Activated CD4-positive, alpha-beta T cell treated with anti-CD3 and anti-CD28 coated beads, Interleukin-2, amount 10 ng/mL, durations not matched to agents 24 days and 14 days (primary cell): ENCODE measurements at regions not wholly inside any gene's neighbourhood (a gene's known extent, or its start where the extent isn't known, plus 50 kb on each side); places are given as distances from the start of the nearest gene placed in this dataset.
"Not testable (repeated sequence)": the region's sequence is repeated elsewhere in the genome, so short reads cannot be mapped to it uniquely, and the experiment has no call there.

ENCODE experiments used
- DNase-seq: peaks from one replicate; pipeline ENCODE4 v3.0.0; 2022
- H3K27ac Mint-ChIP-seq: one replicate; pipeline ENCODE4 v1.8.0; 2022; ENCODE audit warnings: mild to moderate bottlenecking, mixed read lengths
- H3K27me3 Mint-ChIP-seq: one replicate; pipeline ENCODE4 v1.8.0; 2022; ENCODE audit warnings: mixed read lengths
- H3K36me3 Mint-ChIP-seq: one replicate; pipeline ENCODE4 v1.8.0; 2022; ENCODE audit warnings: low read depth, mild to moderate bottlenecking, mixed read lengths
- H3K4me1 Mint-ChIP-seq: one replicate; pipeline ENCODE4 v1.8.0; 2021; ENCODE audit warnings: mixed read lengths
- H3K4me3 Mint-ChIP-seq: one replicate; pipeline ENCODE4 v1.8.0; 2022; ENCODE audit warnings: mild to moderate bottlenecking, moderate library complexity, mixed read lengths
- H3K9me3 Mint-ChIP-seq: one replicate; pipeline ENCODE4 v1.8.0; 2021; ENCODE audit warnings: mixed read lengths
- intact Hi-C: fragments of 100-400 bp; cut with micrococcal nuclease; formaldehyde crosslinking; loops from one replicate; pipeline ENCODE4 v1.15.1; 2023

DNA sequence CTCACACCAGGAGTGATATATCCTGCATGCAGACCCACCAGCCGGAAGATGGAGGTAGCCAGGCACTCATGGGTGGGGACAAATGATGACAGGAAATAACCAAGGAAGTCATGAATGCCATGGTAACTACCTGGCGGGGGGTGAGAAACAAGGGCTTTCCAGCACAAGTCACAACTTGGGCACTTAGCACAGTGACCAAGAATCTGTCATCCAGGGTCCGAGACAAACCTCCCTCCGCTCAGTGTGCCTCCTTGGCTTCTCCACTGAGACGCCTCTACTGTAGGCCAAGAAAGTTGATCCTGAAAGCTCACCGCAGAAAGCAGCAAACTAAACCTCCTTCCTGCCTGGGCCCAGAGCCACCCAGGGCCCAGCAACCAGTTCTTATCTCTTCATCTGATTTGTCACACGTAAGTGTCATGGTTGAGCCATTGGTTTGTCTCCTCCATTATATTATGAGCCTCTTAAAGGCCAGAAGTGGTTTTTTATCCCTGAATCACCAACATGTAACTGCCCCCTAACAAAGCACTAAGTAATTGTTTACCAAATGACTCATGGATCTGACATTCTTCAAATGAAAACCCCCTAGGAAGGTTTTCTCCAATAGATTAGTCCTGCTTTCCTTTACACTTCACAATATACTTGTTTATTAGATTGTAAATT is 84.3 kb upstream of the TAB2 start:
- H3K36me3 Mint-ChIP-seq = peaks cover 39% of the 10 kb centered on the region
- peak overlapping the region; percentile 74 for H3K4me3 Mint-ChIP-seq
- peaks cover 18% of the 10 kb centered on the region for H3K9me3 Mint-ChIP-seq
- DNase-seq = peak; percentile 88
- peak overlapping the region; percentile 98 for H3K27ac Mint-ChIP-seq
- no peaks in the 10 kb centered on the region for H3K27me3 Mint-ChIP-seq
- intact Hi-C loops = loop anchor here (1.0 to 5.0 kb wide), 3 partner anchors 85 to 199 kb away; no protein-coding TSS in a partner anchor
- peaks cover 58% of the 10 kb centered on the region for H3K4me1 Mint-ChIP-seq

DNA sequence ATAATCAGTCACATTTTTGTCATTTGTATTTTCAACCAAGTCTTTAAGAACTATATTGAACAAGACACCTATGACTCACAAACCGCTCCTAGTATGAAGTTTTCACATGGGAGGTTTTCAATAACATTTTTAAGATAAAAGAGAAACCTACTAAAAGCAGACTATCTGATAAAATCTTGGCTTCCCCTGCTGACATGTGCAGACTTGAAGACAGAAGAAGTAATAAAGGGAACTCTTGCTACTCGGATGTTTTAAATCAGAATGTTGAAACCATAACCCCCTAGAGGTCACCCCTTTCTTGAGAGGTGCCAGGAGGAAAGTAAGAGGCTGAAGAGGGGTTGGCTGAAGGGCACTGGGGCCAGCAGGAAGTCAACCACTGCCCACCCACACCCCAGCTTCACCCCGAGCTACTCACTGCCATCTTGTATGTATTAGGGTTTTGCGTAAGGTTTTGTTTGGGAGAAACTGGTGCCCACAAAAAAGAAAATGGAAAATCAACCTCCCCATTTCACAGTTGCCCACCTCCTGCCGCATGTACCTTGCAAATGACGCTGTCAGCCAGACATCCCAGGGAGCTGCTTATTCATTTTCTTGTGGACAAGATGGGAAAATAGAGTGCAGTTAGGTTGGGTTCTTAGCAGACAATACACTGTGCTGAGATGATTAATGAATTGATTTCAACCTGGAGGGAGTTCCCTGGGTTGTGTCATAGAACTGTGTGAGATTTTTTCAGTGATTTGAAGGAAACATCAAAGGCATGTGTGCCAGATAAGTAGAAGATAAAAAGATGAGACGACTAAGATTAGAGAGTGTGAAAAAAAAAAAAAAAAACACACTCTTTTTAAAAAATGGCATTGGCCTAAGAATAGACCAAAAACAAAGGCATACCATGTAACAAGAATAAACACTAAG is 83.2 kb upstream of the TAB2 start:
- peak overlapping the region; percentile 74 for H3K4me3 Mint-ChIP-seq
- H3K27ac Mint-ChIP-seq = peak overlapping the region; percentile 98
- H3K36me3 Mint-ChIP-seq = peaks cover 41% of the 10 kb centered on the region
- peaks cover 53% of the 10 kb centered on the region for H3K4me1 Mint-ChIP-seq
- intact Hi-C loops = loop anchor here (1.0 to 5.0 kb wide), 13 partner anchors 14 to 274 kb away; no protein-coding TSS in a partner anchor
- peak; percentile 80 for DNase-seq
- peaks cover 21% of the 10 kb centered on the region for H3K9me3 Mint-ChIP-seq
- no peaks in the 10 kb centered on the region for H3K27me3 Mint-ChIP-seq

DNA sequence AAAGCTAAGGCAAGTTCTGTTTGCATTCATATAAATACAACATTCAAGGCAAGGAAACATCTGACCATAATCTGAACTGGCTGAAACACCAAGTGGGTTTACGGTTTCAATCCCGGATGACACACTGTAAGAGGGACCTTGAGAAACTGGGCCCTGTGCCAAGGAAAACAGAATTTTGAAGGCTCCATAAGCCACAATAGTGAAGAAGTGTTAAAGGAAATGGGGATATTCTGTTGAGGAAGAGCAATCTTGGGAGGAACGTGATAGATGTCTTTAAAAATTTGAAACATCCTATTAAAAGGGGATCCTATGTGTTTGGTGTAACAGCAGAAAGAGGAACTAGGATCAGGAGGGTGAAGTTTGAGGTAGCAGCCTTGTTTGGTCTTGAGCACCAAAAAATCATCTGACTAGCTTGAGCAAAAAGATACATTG is 82.4 kb upstream of the TAB2 start:
- Mint-ChIP-seq H3K4me1 (peaks cover 53% of the 10 kb centered on the region), H3K36me3 (peaks cover 45% of the 10 kb centered on the region), H3K27me3 (no peaks in the 10 kb centered on the region), H3K27ac (peak overlapping the region; percentile 98), H3K4me3 (peak overlapping the region; percentile 74), H3K9me3 (peaks cover 22% of the 10 kb centered on the region)
- no peak for DNase-seq
- intact Hi-C loops = loop anchor here (2.0 kb wide), 2 partner anchors 14 to 102 kb away; no protein-coding TSS in a partner anchor

DNA sequence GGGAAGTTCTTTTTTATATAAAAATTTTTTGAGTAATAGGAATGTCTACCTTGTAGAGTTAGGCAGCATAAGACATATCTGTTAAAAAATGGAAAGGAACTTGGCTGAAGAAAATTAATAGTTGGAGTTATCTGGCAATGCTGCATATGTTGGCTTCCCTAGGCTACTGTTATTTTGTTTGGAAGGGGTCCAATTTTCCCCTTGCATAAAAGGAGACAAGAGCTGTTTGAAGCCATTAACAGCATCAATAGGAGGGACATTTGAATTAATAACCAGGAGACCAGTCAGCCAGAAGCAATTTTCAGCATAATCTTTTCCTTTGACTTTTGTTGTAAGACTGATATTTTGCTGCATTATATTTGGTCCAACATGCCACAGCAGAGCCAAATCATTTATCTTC is 80.9 kb upstream of the TAB2 start:
- Mint-ChIP-seq H3K9me3 (peaks cover 21% of the 10 kb centered on the region), H3K4me1 (peaks cover 41% of the 10 kb centered on the region), H3K27me3 (no peaks in the 10 kb centered on the region), H3K36me3 (peaks cover 39% of the 10 kb centered on the region), H3K27ac (no peak overlapping the region), H3K4me3 (no peak overlapping the region)
- intact Hi-C loops = no loop called here
- DNase-seq = no peak

DNA sequence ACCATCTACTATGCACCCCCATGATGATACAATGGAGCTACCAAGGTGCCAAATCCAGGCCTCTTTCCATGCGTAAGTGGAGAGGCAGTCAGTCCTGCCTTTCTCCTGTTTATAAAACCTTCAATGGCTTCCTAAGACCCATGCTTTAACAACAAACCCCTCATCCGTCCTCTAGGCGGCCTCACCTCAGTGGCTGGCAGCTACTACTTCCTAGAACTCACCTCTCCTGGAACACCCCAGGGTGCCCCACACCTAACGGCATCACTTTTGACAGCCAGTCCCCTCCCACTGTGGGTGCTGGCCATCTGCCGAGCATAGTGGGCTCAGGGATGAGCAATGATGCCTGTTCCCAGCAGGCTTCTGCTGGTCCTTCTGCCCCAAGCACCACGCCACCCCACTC is 80.0 kb upstream of the TAB2 start:
- H3K27ac Mint-ChIP-seq = no peak overlapping the region
- peaks cover 33% of the 10 kb centered on the region for H3K4me1 Mint-ChIP-seq
- intact Hi-C loops = no loop called here
- H3K36me3 Mint-ChIP-seq = peaks cover 39% of the 10 kb centered on the region
- H3K27me3 Mint-ChIP-seq = no peaks in the 10 kb centered on the region
- peaks cover 25% of the 10 kb centered on the region for H3K9me3 Mint-ChIP-seq
- no peak overlapping the region for H3K4me3 Mint-ChIP-seq
- no peak for DNase-seq

DNA sequence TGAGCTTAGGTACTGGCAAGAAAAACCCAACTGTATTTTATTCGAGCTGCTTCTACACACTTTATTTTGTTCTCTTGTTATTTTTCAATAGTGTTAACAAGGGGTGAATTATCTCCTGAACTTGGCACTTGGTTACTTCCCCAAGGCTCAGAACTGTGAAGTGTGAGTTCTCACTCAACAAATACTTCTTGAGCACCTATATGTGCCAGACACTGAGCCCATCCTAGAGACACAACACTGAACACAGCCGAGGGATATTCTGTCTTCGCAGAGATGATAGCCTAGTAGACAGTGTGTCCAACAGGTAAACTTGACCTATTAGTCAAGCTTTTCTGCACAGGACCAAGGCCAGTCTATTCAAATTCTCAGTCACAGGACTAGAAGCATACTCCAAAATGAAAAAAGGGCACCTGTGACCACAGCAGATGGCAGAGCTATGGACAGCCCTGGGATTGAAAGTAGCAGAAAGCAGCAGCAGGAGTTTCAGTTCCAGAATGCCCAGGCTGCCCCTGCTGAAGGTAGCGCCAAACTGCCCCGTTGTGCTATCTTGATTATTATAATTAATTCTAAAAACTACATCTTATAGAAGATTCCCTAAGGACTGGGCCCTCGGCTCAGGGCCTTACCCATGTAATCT is 77.8 kb upstream of the TAB2 start:
- Mint-ChIP-seq H3K4me1 (peaks cover 13% of the 10 kb centered on the region), H3K27me3 (no peaks in the 10 kb centered on the region), H3K27ac (no peak overlapping the region), H3K4me3 (no peak overlapping the region), H3K9me3 (peaks cover 25% of the 10 kb centered on the region), H3K36me3 (peaks cover 39% of the 10 kb centered on the region)
- no peak for DNase-seq
- intact Hi-C loops = no loop called here

DNA sequence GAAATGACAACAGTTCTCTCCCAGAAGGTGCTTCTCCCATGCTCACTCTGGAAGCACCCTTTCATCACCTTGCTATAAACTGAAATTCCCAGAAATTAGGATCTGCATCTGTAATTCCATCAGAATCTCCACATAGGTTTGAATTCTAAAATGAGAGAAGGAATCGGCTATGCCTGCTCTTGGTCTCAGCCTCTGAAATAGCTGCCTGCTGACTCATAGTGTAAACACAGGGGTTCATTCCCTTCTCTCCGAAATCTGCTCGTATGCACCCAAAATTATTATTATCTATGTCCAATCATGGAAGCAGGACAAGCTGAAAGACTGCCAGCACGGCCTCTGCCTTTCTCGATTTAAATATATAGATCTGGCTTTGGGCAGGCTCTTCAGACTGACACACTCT is 74.6 kb upstream of the TAB2 start:
- Mint-ChIP-seq H3K27ac (no peak overlapping the region), H3K4me1 (peaks cover 15% of the 10 kb centered on the region), H3K27me3 (no peaks in the 10 kb centered on the region), H3K36me3 (peaks cover 26% of the 10 kb centered on the region), H3K9me3 (peaks cover 18% of the 10 kb centered on the region), H3K4me3 (no peak overlapping the region)
- intact Hi-C loops = no loop called here
- DNase-seq = no peak

DNA sequence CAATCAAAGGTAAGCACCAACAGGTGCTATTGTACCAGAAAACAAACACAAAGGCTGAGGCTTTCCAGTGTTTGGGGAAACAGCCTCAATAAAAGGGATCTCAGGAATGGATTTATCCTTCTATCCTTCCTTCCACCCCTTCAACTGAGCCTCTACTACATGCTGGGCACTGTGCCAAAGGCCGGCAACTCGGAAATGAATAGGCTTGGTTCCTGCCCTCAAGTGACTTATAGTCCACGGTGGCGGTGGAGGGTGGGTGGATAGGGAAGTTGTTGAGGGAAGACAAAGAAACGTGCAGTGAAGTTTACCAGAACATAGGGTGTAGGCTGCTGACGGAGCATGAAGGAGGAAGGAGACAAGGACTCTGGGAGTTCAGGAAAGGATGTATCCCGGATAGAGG is 73.4 kb upstream of the TAB2 start:
- Mint-ChIP-seq H3K27ac (no peak overlapping the region), H3K4me3 (no peak overlapping the region), H3K36me3 (peaks cover 17% of the 10 kb centered on the region), H3K9me3 (peaks cover 7% of the 10 kb centered on the region), H3K4me1 (peaks cover 25% of the 10 kb centered on the region), H3K27me3 (no peaks in the 10 kb centered on the region)
- DNase-seq = no peak
- intact Hi-C loops = no loop called here

DNA sequence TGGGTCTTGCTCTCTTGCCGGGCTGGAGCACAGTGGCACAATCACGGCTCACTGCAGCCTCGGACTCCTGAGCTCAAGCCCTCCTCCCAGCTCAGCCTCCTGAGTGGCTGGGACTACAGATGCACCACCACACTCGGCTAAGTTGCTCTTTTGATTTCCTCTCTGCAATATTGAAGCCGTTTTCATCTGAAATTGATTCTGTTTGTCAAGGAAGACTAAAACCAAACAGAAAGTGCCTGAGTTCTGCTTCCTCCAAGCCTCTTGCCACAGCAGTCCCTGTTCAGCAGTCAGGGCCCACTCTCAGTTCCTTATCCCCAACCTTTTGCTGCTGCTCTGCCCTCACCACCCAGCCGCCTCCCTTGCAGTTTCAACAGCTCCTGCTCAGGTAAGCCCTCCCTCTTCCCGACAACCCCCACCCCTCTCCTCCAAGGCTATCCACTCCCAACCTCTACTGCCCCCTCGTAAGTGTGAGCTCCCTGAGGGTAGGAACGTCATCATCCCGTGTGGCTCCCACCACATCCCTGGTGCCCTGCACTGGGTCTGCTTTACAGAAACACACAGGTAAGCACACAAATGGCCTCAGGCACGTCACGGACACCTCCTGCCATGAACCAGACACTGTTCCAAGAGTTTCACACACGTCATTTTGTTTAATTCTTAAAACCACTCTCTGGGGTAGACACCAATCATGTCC is 70.7 kb upstream of the TAB2 start:
- Mint-ChIP-seq H3K27ac (peak overlapping the region; percentile 75), H3K4me1 (peaks cover 38% of the 10 kb centered on the region), H3K4me3 (peak overlapping the region; percentile 50), H3K9me3 (peaks cover 2% of the 10 kb centered on the region), H3K36me3 (peaks cover 6% of the 10 kb centered on the region), H3K27me3 (no peaks in the 10 kb centered on the region)
- intact Hi-C loops = loop anchor here (5.0 kb wide), 1 partner anchor 40 kb away; no protein-coding TSS in a partner anchor
- DNase-seq = no peak

DNA sequence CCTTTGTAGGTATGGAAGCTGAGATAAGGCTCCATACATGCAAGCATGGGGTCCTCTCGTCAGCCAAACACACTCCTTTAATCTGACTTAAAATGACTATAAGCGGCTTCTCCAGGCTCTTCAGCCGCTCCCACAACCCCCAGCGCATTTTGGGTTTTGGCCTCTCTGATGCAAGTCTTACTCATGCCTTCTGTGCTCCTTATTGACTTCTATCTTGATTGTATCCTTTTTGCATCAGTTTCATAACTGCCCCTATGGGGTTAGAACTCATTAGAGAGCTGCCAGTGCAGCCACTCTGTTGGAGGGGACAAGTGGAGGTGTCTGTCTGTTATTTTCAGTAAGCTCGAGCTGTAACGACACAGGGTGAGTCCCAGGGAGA is 70.1 kb upstream of the TAB2 start:
- intact Hi-C loops = loop anchor here (5.0 kb wide), 1 partner anchor 40 kb away; no protein-coding TSS in a partner anchor
- peaks cover 38% of the 10 kb centered on the region for H3K4me1 Mint-ChIP-seq
- H3K4me3 Mint-ChIP-seq = peak overlapping the region; percentile 22
- H3K9me3 Mint-ChIP-seq = no peaks in the 10 kb centered on the region
- no peak for DNase-seq
- H3K27me3 Mint-ChIP-seq = no peaks in the 10 kb centered on the region
- H3K27ac Mint-ChIP-seq = peak overlapping the region; percentile 46
- H3K36me3 Mint-ChIP-seq = peaks cover 4% of the 10 kb centered on the region

DNA sequence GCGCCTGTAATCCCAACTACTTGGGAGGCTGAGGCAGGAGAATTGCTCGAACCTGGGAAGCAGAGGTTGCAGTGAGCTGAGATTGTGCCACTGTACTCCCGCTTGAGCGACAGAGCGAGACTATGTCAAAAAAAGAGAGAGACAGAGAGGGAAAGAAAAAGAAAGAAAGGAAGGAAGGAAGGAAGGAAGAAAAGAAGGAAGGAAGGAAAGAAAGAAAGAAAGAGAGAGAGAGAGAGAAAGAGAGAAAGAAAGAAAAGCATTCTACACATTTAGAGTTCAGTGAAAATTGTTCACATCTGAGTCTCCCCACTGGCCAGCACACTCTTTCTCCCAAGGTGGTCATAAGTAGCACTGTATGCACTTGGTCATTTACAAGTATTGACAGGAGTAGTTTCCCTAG is 69.2 kb upstream of the TAB2 start:
- peak overlapping the region; percentile 77 for H3K4me3 Mint-ChIP-seq

DNA sequence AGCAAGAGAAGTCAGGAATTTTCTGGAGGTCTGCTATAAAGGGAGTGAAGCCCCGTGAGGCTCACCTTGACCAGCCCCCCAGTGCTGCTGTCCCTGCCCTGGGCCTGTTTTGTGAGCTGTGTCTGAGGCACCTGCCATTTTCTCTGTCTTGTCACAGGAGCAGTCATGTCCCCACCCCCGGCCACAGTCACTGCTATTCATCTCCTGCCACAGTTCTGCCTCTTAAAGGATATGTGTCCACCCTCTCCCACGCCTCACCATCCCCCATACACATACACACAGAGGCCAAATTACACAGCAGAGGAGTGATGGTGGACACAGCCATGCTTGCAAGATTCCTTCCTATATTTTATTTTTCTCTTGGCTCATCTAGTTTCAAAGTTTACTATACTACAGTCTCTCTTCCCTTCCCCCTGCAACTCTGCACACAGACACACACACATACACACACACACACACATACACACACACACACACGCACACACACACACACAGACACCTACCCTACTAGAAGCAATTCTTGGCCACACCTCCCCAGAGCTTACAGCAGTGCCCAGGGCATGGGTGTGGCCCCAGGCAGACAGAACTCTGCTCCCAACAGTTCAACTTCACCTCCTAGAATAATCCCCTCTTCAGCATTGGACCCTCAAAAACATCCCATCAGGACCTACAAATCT is 68.7 kb upstream of the TAB2 start:
- Mint-ChIP-seq H3K9me3 (peaks cover 4% of the 10 kb centered on the region), H3K4me1 (peaks cover 41% of the 10 kb centered on the region), H3K27ac (peak overlapping the region; percentile 78), H3K36me3 (peaks cover 6% of the 10 kb centered on the region), H3K27me3 (no peaks in the 10 kb centered on the region), H3K4me3 (peak overlapping the region; percentile 77)
- intact Hi-C loops = loop anchor here (2.0 to 5.0 kb wide), 3 partner anchors 14 to 38 kb away; no protein-coding TSS in a partner anchor
- peak; percentile 83 for DNase-seq

More for the DNA sequence above, 69.2 kb upstream of the TAB2 start:
- intact Hi-C loops = loop anchor here (2.0 to 5.0 kb wide), 3 partner anchors 13 to 39 kb away; no protein-coding TSS in a partner anchor
- H3K9me3 Mint-ChIP-seq, H3K27me3 Mint-ChIP-seq, H3K36me3 Mint-ChIP-seq, DNase-seq: not testable (repeated sequence)
- Mint-ChIP-seq H3K27ac (peak overlapping the region; percentile 78), H3K4me1 (peaks cover 41% of the 10 kb centered on the region)
